SK-N-SH treated with all-trans-retinoic acid at 6 μM for 48 hours (cell line): ENCODE measurements at regions not wholly inside any gene's neighbourhood (a gene's known extent, or its start where the extent isn't known, plus 50 kb on each side); places are given as distances from the start of the nearest gene placed in this dataset.

Source experiments
- ATAC-seq: fragments of 200-7000 bp; cut with Tn5 transposase; 3 replicates; pipeline ENCODE4 v1.9.1; 2020; ENCODE audit warnings: mild to moderate bottlenecking, moderate library complexity
- ARNTL ChIP-seq: fragments of 450-650 bp; formaldehyde crosslinking; IDR thresholded peaks from 2 replicates; pipeline ENCODE4 v1.5.0; 2020; ENCODE audit warnings: low read depth, mild to moderate bottlenecking, moderate library complexity, borderline replicate concordance
- BACH2 ChIP-seq: fragments of 250-450 bp; sonication (Bioruptor Pico); IDR thresholded peaks from 2 replicates; pipeline ENCODE4 v1.9.0; 2021; ENCODE audit warnings: mild to moderate bottlenecking, borderline replicate concordance
- CSDC2 ChIP-seq: fragments of 250-450 bp; sonication (Bioruptor Pico); IDR thresholded peaks from 2 replicates; pipeline ENCODE4 v1.5.0; 2020; ENCODE audit warnings: mild to moderate bottlenecking, moderate library complexity
- CSRNP3 ChIP-seq: fragments of 250-450 bp; sonication (Bioruptor Pico); IDR thresholded peaks from 2 replicates; pipeline ENCODE4 v1.5.1; 2021; ENCODE audit warnings: mild to moderate bottlenecking, moderate library complexity
- ISL1 ChIP-seq: fragments of 250-450 bp; sonication (Bioruptor Pico); IDR thresholded peaks from 2 replicates; pipeline ENCODE4 v2.1.2; 2022; ENCODE audit warnings: mild to moderate bottlenecking, moderate library complexity
- PPARA ChIP-seq: fragments of 250-450 bp; sonication (Bioruptor Pico); IDR thresholded peaks from 2 replicates; pipeline ENCODE4 v1.5.0; 2020; ENCODE audit warnings: mild to moderate bottlenecking, borderline replicate concordance
- RARB ChIP-seq: fragments of 250-450 bp; sonication (Bioruptor Pico); IDR thresholded peaks from 2 replicates; pipeline ENCODE4 v1.8.0; 2021; ENCODE audit warnings: mild to moderate bottlenecking, moderate library complexity
- SNAI2 ChIP-seq: fragments of 250-450 bp; sonication (Bioruptor Pico); IDR thresholded peaks from 2 replicates; pipeline ENCODE4 v1.5.0; 2020; ENCODE audit warnings: mild to moderate bottlenecking, moderate library complexity
- TCF4 ChIP-seq: fragments of 250-450 bp; sonication (Bioruptor Pico); IDR thresholded peaks from 2 replicates; pipeline ENCODE4 v1.8.0; 2021; ENCODE audit warnings: mild to moderate bottlenecking, moderate library complexity, borderline replicate concordance
- TOX ChIP-seq: fragments of 250-450 bp; sonication (Bioruptor Pico); IDR thresholded peaks from 2 replicates; pipeline ENCODE4 v1.8.0; 2021; ENCODE audit warnings: mild to moderate bottlenecking, moderate library complexity, borderline replicate concordance
- TSHZ2 ChIP-seq: fragments of 250-450 bp; sonication (Bioruptor Pico); IDR thresholded peaks from 2 replicates; pipeline ENCODE4 v1.5.0; 2020; ENCODE audit warnings: mild to moderate bottlenecking, moderate library complexity
- ZC3H10 ChIP-seq: fragments of 250-450 bp; sonication (Bioruptor Pico); IDR thresholded peaks from 2 replicates; pipeline ENCODE4 v1.5.1; 2021; ENCODE audit warnings: mild to moderate bottlenecking, moderate library complexity
- ZFP30 ChIP-seq: fragments of 450-650 bp; formaldehyde crosslinking; IDR thresholded peaks from 2 replicates; pipeline ENCODE4 v1.5.0; 2022; ENCODE audit warnings: mild to moderate bottlenecking, moderate library complexity
- ZNF70 ChIP-seq: fragments of 450-650 bp; formaldehyde crosslinking; IDR thresholded peaks from 2 replicates; pipeline ENCODE4 v1.5.0; 2020; ENCODE audit warnings: mild to moderate bottlenecking, moderate library complexity
- ZNF8 ChIP-seq: fragments of 450-650 bp; formaldehyde crosslinking; IDR thresholded peaks from 2 replicates; pipeline ENCODE4 v1.5.0; 2020; ENCODE audit warnings: mild to moderate bottlenecking, moderate library complexity
- TF ChIP-seq, protein P1 (sequence below): fragments of 250-450 bp; sonication (Bioruptor Pico); IDR thresholded peaks from 2 replicates; pipeline ENCODE4 v1.8.0; 2021; ENCODE audit warnings: low read depth, mild to moderate bottlenecking, moderate library complexity, borderline replicate concordance
- TF ChIP-seq, protein P2 (sequence below): fragments of 250-450 bp; sonication (Bioruptor Pico); IDR thresholded peaks from 2 replicates; pipeline ENCODE4 v1.8.0; 2020; ENCODE audit warnings: mild to moderate bottlenecking, moderate library complexity, borderline replicate concordance
- TF ChIP-seq, protein P3 (sequence below): fragments of 250-450 bp; sonication (Bioruptor Pico); IDR thresholded peaks from 2 replicates; pipeline ENCODE4 v1.5.1; 2020; ENCODE audit warnings: low read depth, mild to moderate bottlenecking, moderate library complexity

GRCh38 chr16:85164838-85165516 is 52.7 kb upstream of the CIBAR2 start:
- TF ChIP-seq, protein P1, sequence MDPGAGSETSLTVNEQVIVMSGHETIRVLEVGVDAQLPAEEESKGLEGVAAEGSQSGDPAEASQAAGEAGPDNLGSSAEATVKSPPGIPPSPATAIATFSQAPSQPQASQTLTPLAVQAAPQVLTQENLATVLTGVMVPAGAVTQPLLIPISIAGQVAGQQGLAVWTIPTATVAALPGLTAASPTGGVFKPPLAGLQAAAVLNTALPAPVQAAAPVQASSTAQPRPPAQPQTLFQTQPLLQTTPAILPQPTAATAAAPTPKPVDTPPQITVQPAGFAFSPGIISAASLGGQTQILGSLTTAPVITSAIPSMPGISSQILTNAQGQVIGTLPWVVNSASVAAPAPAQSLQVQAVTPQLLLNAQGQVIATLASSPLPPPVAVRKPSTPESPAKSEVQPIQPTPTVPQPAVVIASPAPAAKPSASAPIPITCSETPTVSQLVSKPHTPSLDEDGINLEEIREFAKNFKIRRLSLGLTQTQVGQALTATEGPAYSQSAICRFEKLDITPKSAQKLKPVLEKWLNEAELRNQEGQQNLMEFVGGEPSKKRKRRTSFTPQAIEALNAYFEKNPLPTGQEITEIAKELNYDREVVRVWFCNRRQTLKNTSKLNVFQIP (CRISPR knock-in tag): no peak
- TF ChIP-seq ZC3H10 (CRISPR knock-in tag): no peak
- TF ChIP-seq TSHZ2 (CRISPR knock-in tag): 0 out of 2 replicates have a peak, but pooled peaks have one; percentile 15
- no peak for TF ChIP-seq ARNTL (CRISPR knock-in tag)
- no peak for TF ChIP-seq ZFP30 (CRISPR knock-in tag)
- ATAC-seq: no peak

DNA sequence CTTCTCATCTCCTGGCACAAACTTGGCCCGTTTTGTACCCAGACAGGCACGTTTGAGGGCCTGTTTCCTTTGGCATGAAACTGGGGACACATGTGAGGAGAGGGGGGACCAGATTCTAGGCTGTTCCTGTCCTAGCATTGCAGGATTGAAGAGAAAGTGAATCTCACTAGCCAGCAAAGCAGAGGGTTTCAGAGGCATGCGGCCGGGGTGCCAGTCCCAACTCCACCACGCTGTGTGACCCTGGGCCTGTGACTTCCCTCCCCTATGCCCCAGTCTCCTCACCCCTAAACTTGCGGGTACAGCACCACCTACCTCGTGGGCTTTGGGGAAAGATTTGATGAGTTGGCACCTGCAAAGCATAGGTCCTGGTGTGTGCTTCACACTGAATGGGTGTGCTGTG is 53.5 kb upstream of the CIBAR2 start:
- ATAC-seq: no peak
- TF ChIP-seq ZNF70 (CRISPR knock-in tag) (no peak), ZC3H10 (CRISPR knock-in tag) (no peak), ISL1 (no peak), TOX (CRISPR knock-in tag) (no peak), ARNTL (CRISPR knock-in tag) (no peak)
- TF ChIP-seq, protein P2, sequence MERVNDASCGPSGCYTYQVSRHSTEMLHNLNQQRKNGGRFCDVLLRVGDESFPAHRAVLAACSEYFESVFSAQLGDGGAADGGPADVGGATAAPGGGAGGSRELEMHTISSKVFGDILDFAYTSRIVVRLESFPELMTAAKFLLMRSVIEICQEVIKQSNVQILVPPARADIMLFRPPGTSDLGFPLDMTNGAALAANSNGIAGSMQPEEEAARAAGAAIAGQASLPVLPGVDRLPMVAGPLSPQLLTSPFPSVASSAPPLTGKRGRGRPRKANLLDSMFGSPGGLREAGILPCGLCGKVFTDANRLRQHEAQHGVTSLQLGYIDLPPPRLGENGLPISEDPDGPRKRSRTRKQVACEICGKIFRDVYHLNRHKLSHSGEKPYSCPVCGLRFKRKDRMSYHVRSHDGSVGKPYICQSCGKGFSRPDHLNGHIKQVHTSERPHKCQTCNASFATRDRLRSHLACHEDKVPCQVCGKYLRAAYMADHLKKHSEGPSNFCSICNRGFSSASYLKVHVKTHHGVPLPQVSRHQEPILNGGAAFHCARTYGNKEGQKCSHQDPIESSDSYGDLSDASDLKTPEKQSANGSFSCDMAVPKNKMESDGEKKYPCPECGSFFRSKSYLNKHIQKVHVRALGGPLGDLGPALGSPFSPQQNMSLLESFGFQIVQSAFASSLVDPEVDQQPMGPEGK: no peak
- TF ChIP-seq, all 23 proteins: peak for 0

- ATAC-seq: no peak
- no peak for TF ChIP-seq SNAI2 (CRISPR knock-in tag)
- TF ChIP-seq ZFP30 (CRISPR knock-in tag): no peak
- no peak for TF ChIP-seq TOX (CRISPR knock-in tag)
- no peak for TF ChIP-seq ISL1
- TF ChIP-seq CSDC2 (CRISPR knock-in tag): no peak
- TF ChIP-seq, protein P2: no peak
- no peak for TF ChIP-seq RARB (CRISPR knock-in tag)
- no peak for TF ChIP-seq TCF4 (CRISPR knock-in tag)
- no peak for TF ChIP-seq ZC3H10 (CRISPR knock-in tag)
- TF ChIP-seq PPARA: no peak
- TF ChIP-seq, all 23 proteins: peak for 0
Observed at GRCh38 chr16:85166281-85166680, 54.0 kb upstream of the CIBAR2 start.

- TF ChIP-seq ZNF8 (CRISPR knock-in tag): no peak
- TF ChIP-seq, protein P3, sequence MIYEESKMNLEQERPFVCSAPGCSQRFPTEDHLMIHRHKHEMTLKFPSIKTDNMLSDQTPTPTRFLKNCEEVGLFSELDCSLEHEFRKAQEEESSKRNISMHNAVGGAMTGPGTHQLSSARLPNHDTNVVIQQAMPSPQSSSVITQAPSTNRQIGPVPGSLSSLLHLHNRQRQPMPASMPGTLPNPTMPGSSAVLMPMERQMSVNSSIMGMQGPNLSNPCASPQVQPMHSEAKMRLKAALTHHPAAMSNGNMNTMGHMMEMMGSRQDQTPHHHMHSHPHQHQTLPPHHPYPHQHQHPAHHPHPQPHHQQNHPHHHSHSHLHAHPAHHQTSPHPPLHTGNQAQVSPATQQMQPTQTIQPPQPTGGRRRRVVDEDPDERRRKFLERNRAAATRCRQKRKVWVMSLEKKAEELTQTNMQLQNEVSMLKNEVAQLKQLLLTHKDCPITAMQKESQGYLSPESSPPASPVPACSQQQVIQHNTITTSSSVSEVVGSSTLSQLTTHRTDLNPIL (CRISPR knock-in tag): no peak
- TF ChIP-seq SNAI2 (CRISPR knock-in tag): no peak
- TF ChIP-seq TCF4 (CRISPR knock-in tag): no peak
- TF ChIP-seq ARNTL (CRISPR knock-in tag): no peak
- TF ChIP-seq CSRNP3 (CRISPR knock-in tag): no peak
- TF ChIP-seq ZFP30 (CRISPR knock-in tag): no peak
- TF ChIP-seq, protein P1 (CRISPR knock-in tag): no peak
- TF ChIP-seq BACH2: no peak
- no peak for TF ChIP-seq ISL1
- TF ChIP-seq ZNF70 (CRISPR knock-in tag): no peak
- no peak for ATAC-seq
Observed at GRCh38 chr16:85166699-85167588, 54.7 kb upstream of the CIBAR2 start.
